H9 (cell line): ENCODE measurements at regions not wholly inside any gene's neighbourhood (a gene's known extent, or its start where the extent isn't known, plus 50 kb on each side); places are given as distances from the start of the nearest gene placed in this dataset.

ENCODE experiments used
- DNase-seq: peaks from one replicate; pipeline ENCODE4 v3.0.0-alpha.2; 2017
- H2AFZ ChIP-seq: one replicate; pipeline ENCODE4 v1.6.1; 2013; ENCODE audit warnings: mild to moderate bottlenecking, low read length, control low read depth, moderate library complexity
- H2AK5ac ChIP-seq: 2 replicates; pipeline ENCODE4 v1.6.1; 2013; ENCODE audit warnings: low read length, control low read depth, mixed read lengths; ENCODE audit not compliant: insufficient read length
- H2BK120ac ChIP-seq: one replicate; pipeline ENCODE4 v1.6.1; 2013; ENCODE audit warnings: low read depth, mild to moderate bottlenecking, low read length, control low read depth, inconsistent platforms; ENCODE audit not compliant: poor library complexity, severe bottlenecking
- H2BK12ac ChIP-seq: 2 replicates; pipeline ENCODE4 v1.6.1; 2013; ENCODE audit warnings: low read length, control low read depth, mixed read lengths, low read depth; ENCODE audit not compliant: insufficient read length
- H2BK15ac ChIP-seq: 2 replicates; pipeline ENCODE4 v1.6.1; 2013; ENCODE audit warnings: low read depth, low read length, control low read depth
- H2BK20ac ChIP-seq: one replicate; pipeline ENCODE4 v1.6.1; 2013; ENCODE audit warnings: low read depth, mild to moderate bottlenecking, low read length, control low read depth, inconsistent platforms; ENCODE audit not compliant: poor library complexity, severe bottlenecking
- H2BK5ac ChIP-seq: 2 replicates; pipeline ENCODE4 v1.6.1; 2013; ENCODE audit warnings: low read length, control low read depth, mixed read lengths; ENCODE audit not compliant: insufficient read length
- H3K14ac ChIP-seq: 2 replicates; pipeline ENCODE4 v1.6.1; 2013; ENCODE audit warnings: low read length, control low read depth; ENCODE audit not compliant: insufficient read depth
- H3K18ac ChIP-seq: 2 replicates; pipeline ENCODE4 v1.6.1; 2013; ENCODE audit warnings: low read depth, mild to moderate bottlenecking, mixed read lengths, low read length, control low read depth; ENCODE audit not compliant: insufficient read length
- H3K23ac ChIP-seq: 2 replicates; pipeline ENCODE4 v1.6.1; 2013; ENCODE audit warnings: low read length, control low read depth, mixed read lengths, low read depth; ENCODE audit not compliant: insufficient read length
- H3K23me2 ChIP-seq: 2 replicates; pipeline ENCODE4 v1.6.1; 2013; ENCODE audit warnings: low read depth, mild to moderate bottlenecking, mixed read lengths, low read length, control low read depth; ENCODE audit not compliant: insufficient read length, poor library complexity, severe bottlenecking
- H3K27ac ChIP-seq: 2 replicates; pipeline ENCODE4 v1.5.1; 2013; ENCODE audit warnings: low read length, control low read depth, mixed read lengths, low read depth; ENCODE audit not compliant: insufficient read length
- H3K27me3 ChIP-seq: 2 replicates; pipeline ENCODE4 v1.6.1; 2013; ENCODE audit warnings: low read length, control low read depth, inconsistent platforms; ENCODE audit not compliant: insufficient read depth
- H3K4ac ChIP-seq: 2 replicates; pipeline ENCODE4 v1.6.1; 2013; ENCODE audit warnings: low read depth, mild to moderate bottlenecking, control low read depth, inconsistent platforms, low read length, moderate library complexity
- H3K4me1 ChIP-seq: 2 replicates; pipeline ENCODE4 v1.6.1; 2013; ENCODE audit warnings: low read length, control low read depth, inconsistent platforms; ENCODE audit not compliant: insufficient read depth
- H3K4me2 ChIP-seq: 2 replicates; pipeline ENCODE4 v1.6.1; 2013; ENCODE audit warnings: low read length, control low read depth, mixed read lengths; ENCODE audit not compliant: insufficient read length, insufficient read depth
- H3K56ac ChIP-seq: 2 replicates; pipeline ENCODE4 v1.6.1; 2013; ENCODE audit warnings: low read depth, mild to moderate bottlenecking, mixed read lengths, low read length, control low read depth; ENCODE audit not compliant: insufficient read length
- H3K79me1 ChIP-seq: 2 replicates; pipeline ENCODE4 v1.6.1; 2013; ENCODE audit warnings: low read depth, mild to moderate bottlenecking, moderate library complexity, low read length, control low read depth, inconsistent platforms; ENCODE audit not compliant: insufficient read depth, poor library complexity, severe bottlenecking
- H3K79me2 ChIP-seq: 2 replicates; pipeline ENCODE4 v1.6.1; 2013; ENCODE audit warnings: low read length, control low read depth, inconsistent platforms; ENCODE audit not compliant: insufficient read depth
- H3K9ac ChIP-seq: 2 replicates; pipeline ENCODE4 v1.6.1; 2013; ENCODE audit warnings: low read length, control low read depth, mixed read lengths; ENCODE audit not compliant: insufficient read length; ENCODE audit errors: extremely low read depth
- H3K9me3 ChIP-seq: one replicate; pipeline ENCODE4 v1.6.1; 2013; ENCODE audit warnings: low read depth, low read length, inconsistent platforms; ENCODE audit not compliant: control insufficient read depth
- H3T11ph ChIP-seq: one replicate; pipeline ENCODE4 v1.6.1; 2013; ENCODE audit warnings: mild to moderate bottlenecking, low read length, control low read depth, inconsistent platforms
- H4K20me1 ChIP-seq: one replicate; pipeline ENCODE4 v1.6.1; 2013; ENCODE audit not compliant: control insufficient read depth, insufficient read length, insufficient read depth
- H4K5ac ChIP-seq: 2 replicates; pipeline ENCODE4 v1.6.1; 2013; ENCODE audit warnings: low read depth, mild to moderate bottlenecking, mixed read lengths, low read length, control low read depth; ENCODE audit not compliant: insufficient read length
- H4K8ac ChIP-seq: replicated peaks from 2 replicates; pipeline ENCODE4 v1.6.1; 2013; ENCODE audit warnings: low read length, control low read depth, mixed read lengths, low read depth; ENCODE audit not compliant: insufficient read length
- H4K91ac ChIP-seq: 2 replicates; pipeline ENCODE4 v1.6.1; 2013; ENCODE audit warnings: low read depth, mild to moderate bottlenecking, moderate library complexity, mixed read lengths, low read length, control low read depth; ENCODE audit not compliant: insufficient read length
- H3K27ac Mint-ChIP-seq, 3 experiments: 2 replicates in 2 of 3; 3 replicates in 1 of 3; pipeline ENCODE4 v1.8.0; 2020 to 2021; ENCODE audit warnings: mixed read lengths in 3 of 3, mild to moderate bottlenecking in 1 of 3, moderate library complexity in 1 of 3
- H3K27me3 Mint-ChIP-seq: 2 replicates; pipeline ENCODE4 v1.8.0; 2021; ENCODE audit warnings: low read depth, mild to moderate bottlenecking, moderate library complexity, mixed read lengths
- H3K36me3 Mint-ChIP-seq, 3 experiments: 2 replicates in 2 of 3; 3 replicates in 1 of 3; pipeline ENCODE4 v1.8.0; 2020 to 2021; ENCODE audit warnings: low read depth in 3 of 3, mixed read lengths in 3 of 3; ENCODE audit not compliant: insufficient read depth in 1 of 3
- H3K4me1 Mint-ChIP-seq, 2 experiments: 2 replicates each; pipeline ENCODE4 v1.8.0; 2020; ENCODE audit warnings: mixed read lengths in 2 of 2
- H3K4me3 Mint-ChIP-seq, 2 experiments: 2 replicates in 1 of 2; 3 replicates in 1 of 2; pipeline ENCODE4 v1.8.0; 2020 to 2021; ENCODE audit warnings: mild to moderate bottlenecking in 2 of 2, mixed read lengths in 2 of 2, moderate library complexity in 1 of 2
- H3K9me3 Mint-ChIP-seq, 2 experiments: 2 replicates in 1 of 2; 3 replicates in 1 of 2; pipeline ENCODE4 v1.8.0; 2020; ENCODE audit warnings: mild to moderate bottlenecking in 2 of 2, mixed read lengths in 2 of 2, moderate library complexity in 1 of 2
- WGBS: extraction: QIAGEN DNeasy Blood & Tissue Kit; methylation state at CpG from one replicate; pipeline ENCODE4 v1.1.7; 2013; ENCODE audit warnings: missing lambda C conversion rate, low lambda C conversion rate, mixed read lengths; ENCODE audit not compliant: insufficient read length; ENCODE audit errors: extremely low coverage; 5-methylcytosine and 5-hydroxymethylcytosine counted together
- TF ChIP-seq, protein P1 (sequence below): fragments of 200-600 bp; sonication (generic); conservative IDR thresholded peaks from 3 replicates; pipeline ENCODE4 v1.8.0; 2021; ENCODE audit warnings: antibody characterized with exemption, mild to moderate bottlenecking

DNA sequence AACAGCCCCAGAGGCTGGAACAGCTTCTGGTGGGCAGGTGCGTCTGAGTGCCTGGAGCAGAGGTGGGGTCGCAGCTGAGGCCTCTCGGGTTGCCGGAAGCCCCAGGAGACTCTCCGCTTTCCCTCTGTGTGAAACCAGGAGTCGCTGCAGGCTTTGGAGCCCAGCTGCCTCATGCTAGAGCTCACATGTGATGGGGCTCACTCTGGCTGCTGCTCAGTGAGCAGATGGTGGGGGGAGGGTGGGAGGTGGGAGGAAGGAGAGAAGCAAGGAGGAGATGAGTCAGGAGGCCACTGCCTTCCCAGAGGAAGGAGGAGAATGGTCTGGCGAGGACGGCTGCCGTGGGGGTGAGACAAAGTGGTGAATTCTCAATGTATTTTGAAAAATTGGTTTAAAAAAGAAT lies 290.1 kb upstream of the CHRNA7 start:
- Histone ChIP-seq H3K27ac (no peak overlapping the region), H3K23me2 (no peaks in the 10 kb centered on the region), H4K5ac (no peak overlapping the region), H2AK5ac (no peak overlapping the region), H4K8ac (no peak overlapping the region), H3K4me1 (no peaks in the 10 kb centered on the region), H3K79me2 (no peaks in the 10 kb centered on the region), H2BK15ac (no peak overlapping the region), H3K4me2 (no peak overlapping the region), H4K20me1 (no peaks in the 10 kb centered on the region), H3K56ac (no peak overlapping the region), H2BK20ac (no peak overlapping the region), H2AFZ (no peak overlapping the region), H3K79me1 (no peaks in the 10 kb centered on the region), H3K14ac (no peak overlapping the region), H2BK5ac (no peak overlapping the region), H3K9me3 (no peaks in the 10 kb centered on the region), H3K23ac (no peak overlapping the region), H3K18ac (no peak overlapping the region), H3K9ac (no peak overlapping the region), H3T11ph (no peak overlapping the region), H2BK12ac (no peak overlapping the region), H3K27me3 (no peaks in the 10 kb centered on the region), H4K91ac (no peak overlapping the region), H3K4ac (no peak overlapping the region), H2BK120ac (no peak overlapping the region)
- H3K36me3 Mint-ChIP-seq: peaks cover 0 to 11% (median 4%) of the 10 kb centered on the region in 3 experiments; a peak in 2 of 7 replicates
- H3K9me3 Mint-ChIP-seq: peaks cover 15% of the 10 kb centered on the region in 2 experiments; a peak in 4 of 5 replicates
- H3K4me1 Mint-ChIP-seq: peaks cover 9 to 12% of the 10 kb centered on the region in 2 experiments
- TF ChIP-seq, protein P1, sequence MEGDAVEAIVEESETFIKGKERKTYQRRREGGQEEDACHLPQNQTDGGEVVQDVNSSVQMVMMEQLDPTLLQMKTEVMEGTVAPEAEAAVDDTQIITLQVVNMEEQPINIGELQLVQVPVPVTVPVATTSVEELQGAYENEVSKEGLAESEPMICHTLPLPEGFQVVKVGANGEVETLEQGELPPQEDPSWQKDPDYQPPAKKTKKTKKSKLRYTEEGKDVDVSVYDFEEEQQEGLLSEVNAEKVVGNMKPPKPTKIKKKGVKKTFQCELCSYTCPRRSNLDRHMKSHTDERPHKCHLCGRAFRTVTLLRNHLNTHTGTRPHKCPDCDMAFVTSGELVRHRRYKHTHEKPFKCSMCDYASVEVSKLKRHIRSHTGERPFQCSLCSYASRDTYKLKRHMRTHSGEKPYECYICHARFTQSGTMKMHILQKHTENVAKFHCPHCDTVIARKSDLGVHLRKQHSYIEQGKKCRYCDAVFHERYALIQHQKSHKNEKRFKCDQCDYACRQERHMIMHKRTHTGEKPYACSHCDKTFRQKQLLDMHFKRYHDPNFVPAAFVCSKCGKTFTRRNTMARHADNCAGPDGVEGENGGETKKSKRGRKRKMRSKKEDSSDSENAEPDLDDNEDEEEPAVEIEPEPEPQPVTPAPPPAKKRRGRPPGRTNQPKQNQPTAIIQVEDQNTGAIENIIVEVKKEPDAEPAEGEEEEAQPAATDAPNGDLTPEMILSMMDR: peak; percentile 32; the same call in 2 of the 3 replicates
- WGBS: no CpG with 5 or more reads among the region's 9 CpGs
- no peaks in the 10 kb centered on the region; the same call in 1 of the 2 replicates for H3K27me3 Mint-ChIP-seq
- peak; percentile 89 for DNase-seq
- no peak overlapping the region for H3K4me3 Mint-ChIP-seq
- H3K27ac Mint-ChIP-seq: peak overlapping the region; percentile 16 to 81 (median 42); a peak in 4 of 7 replicates
